ENCODE measurements at regions not wholly inside any gene's neighbourhood (a gene's known extent, or its start where the extent isn't known, plus 50 kb on each side); places are given as distances from the start of the nearest gene placed in this dataset.
"Not testable (repeated sequence)": the region's sequence is repeated elsewhere in the genome, so short reads cannot be mapped to it uniquely, and the experiment has no call there.

DNA sequence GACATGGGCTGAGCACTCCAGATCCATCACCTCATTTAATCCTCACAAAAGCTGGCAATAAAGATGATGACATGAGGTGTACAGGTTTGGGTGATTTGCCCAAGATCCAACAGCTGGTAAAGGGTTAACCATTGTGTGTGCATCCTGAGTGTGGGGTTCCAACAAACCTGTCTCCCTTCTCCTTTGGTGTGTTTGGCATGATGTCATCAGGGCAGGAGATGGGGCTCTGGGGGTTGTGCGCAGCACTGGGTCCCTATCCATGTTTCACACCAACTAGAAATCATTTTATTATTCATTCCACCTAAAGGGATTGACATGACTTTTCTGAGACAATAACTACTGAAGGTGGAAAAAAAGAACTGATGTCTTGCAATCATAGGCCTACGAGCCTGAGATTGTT, 452.5 kb downstream of the SIPA1L2 start:
- Mint-ChIP-seq H3K27me3 (peaks cover 10% of the 10 kb centered on the region), H3K27ac (no peak overlapping the region), H3K9me3 (no peaks in the 10 kb centered on the region), H3K4me3 (no peak overlapping the region), H3K4me1 (ENCODE audit: low read depth) (peaks cover 7% of the 10 kb centered on the region), H3K36me3 (ENCODE audit: low read depth) (no peaks in the 10 kb centered on the region)
- intact Hi-C loops (cut with micrococcal nuclease), result no loop called here

DNA sequence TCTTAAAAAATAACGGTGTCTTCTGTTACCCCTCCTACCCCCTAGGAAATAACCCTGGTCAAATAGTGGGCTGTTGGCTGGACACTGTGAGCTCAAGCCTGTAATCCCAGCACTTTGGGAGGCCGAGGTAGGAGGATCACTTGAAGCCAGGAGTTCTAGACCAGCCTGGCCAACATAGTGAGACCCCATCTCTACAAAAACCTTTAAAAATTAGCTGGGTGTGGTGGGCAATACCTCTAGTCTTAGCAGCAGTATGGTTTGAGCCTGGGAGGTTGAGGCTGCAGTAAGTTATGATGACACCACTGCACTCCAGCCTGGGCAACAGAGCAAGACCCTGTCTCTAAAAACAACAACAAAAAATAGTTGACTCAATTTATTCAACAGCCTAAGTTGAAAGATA, 453.7 kb downstream of the SIPA1L2 start:
- intact Hi-C loops (cut with micrococcal nuclease), result no loop called here
- Mint-ChIP-seq H3K27ac (no peak overlapping the region), H3K4me3 (no peak overlapping the region), H3K4me1 (ENCODE audit: low read depth) (peaks cover 12% of the 10 kb centered on the region), H3K27me3 (peaks cover 11% of the 10 kb centered on the region), H3K36me3 (ENCODE audit: low read depth) (no peaks in the 10 kb centered on the region), H3K9me3 (no peaks in the 10 kb centered on the region)

- Mint-ChIP-seq H3K27me3 (peaks cover 6% of the 10 kb centered on the region), H3K4me1 (ENCODE audit: low read depth) (peaks cover 12% of the 10 kb centered on the region), H3K4me3 (no peak overlapping the region), H3K36me3 (ENCODE audit: low read depth) (no peaks in the 10 kb centered on the region), H3K27ac (no peak overlapping the region), H3K9me3 (no peaks in the 10 kb centered on the region)
- intact Hi-C loops (cut with micrococcal nuclease), result no loop called here
Measured at GRCh38 chr1:232174306-232174705, 455.6 kb downstream of the SIPA1L2 start.

GRCh38 chr1:232172563-232172962, 457.4 kb downstream of the SIPA1L2 start:
- no peaks in the 10 kb centered on the region for H3K36me3 Mint-ChIP-seq (ENCODE audit: low read depth)
- intact Hi-C loops (cut with micrococcal nuclease), result no loop called here
- H3K4me1 Mint-ChIP-seq (ENCODE audit: low read depth), result peaks cover 12% of the 10 kb centered on the region
- H3K4me3 Mint-ChIP-seq, result no peak overlapping the region
- H3K27ac Mint-ChIP-seq, result no peak overlapping the region
- H3K27me3 Mint-ChIP-seq, result peaks cover 5% of the 10 kb centered on the region
- H3K9me3 Mint-ChIP-seq, result no peaks in the 10 kb centered on the region

DNA sequence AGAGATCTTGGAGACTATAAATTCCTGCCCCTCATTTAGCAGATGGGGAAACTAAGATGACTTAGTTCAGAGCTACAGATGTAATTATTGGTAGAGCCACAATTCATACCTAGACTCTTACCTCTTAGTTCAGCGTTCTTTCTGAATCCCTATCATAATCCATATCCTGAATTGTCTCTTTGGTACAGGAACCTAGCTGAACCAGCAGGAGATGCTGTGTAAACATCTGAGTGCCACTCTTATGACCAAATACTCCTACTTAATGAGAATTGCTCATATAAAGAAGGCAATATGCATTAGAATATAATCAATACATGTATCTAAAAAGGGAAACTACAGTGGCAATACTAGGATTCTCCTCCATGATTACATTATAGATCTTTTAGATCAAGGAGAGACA, 459.0 kb downstream of the SIPA1L2 start:
- Mint-ChIP-seq H3K4me1 (ENCODE audit: low read depth) (peaks cover 12% of the 10 kb centered on the region), H3K27ac (no peak overlapping the region), H3K36me3 (ENCODE audit: low read depth) (no peaks in the 10 kb centered on the region), H3K27me3 (peaks cover 5% of the 10 kb centered on the region), H3K4me3 (no peak overlapping the region), H3K9me3 (no peaks in the 10 kb centered on the region)
- intact Hi-C loops (cut with micrococcal nuclease), result no loop called here

DNA sequence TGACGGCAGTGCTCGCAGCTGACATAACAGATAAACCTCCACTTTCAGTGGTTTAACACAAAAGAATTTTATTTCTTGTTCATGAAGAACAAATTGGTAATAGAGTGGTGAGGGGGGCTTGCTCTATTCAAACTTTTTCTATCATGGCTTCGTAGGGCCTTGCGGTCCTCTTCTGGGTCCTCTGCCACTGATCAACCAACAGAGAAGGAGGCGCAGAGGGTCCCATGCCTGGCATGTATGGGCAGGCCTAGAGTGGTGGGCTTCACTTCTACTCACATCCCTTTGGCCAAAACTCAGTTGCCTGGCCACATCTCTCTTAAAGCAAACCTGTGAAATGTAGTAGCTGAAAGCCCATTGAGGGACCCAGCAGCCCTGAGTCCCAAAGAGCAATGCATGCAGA, 460.5 kb downstream of the SIPA1L2 start:
- Mint-ChIP-seq H3K4me3 (no peak overlapping the region), H3K9me3 (no peaks in the 10 kb centered on the region), H3K27ac (no peak overlapping the region), H3K36me3 (ENCODE audit: low read depth) (no peaks in the 10 kb centered on the region), H3K27me3 (peaks cover 2% of the 10 kb centered on the region), H3K4me1 (ENCODE audit: low read depth) (peaks cover 10% of the 10 kb centered on the region)
- intact Hi-C loops (cut with micrococcal nuclease), result no loop called here

- Mint-ChIP-seq H3K27ac (no peak overlapping the region), H3K27me3 (peaks cover 2% of the 10 kb centered on the region), H3K36me3 (ENCODE audit: low read depth) (no peaks in the 10 kb centered on the region), H3K9me3 (no peaks in the 10 kb centered on the region), H3K4me3 (no peak overlapping the region), H3K4me1 (ENCODE audit: low read depth) (peaks cover 5% of the 10 kb centered on the region)
- intact Hi-C loops (cut with micrococcal nuclease), result no loop called here
Measured at GRCh38 chr1:232168508-232168907, 461.4 kb downstream of the SIPA1L2 start.

DNA sequence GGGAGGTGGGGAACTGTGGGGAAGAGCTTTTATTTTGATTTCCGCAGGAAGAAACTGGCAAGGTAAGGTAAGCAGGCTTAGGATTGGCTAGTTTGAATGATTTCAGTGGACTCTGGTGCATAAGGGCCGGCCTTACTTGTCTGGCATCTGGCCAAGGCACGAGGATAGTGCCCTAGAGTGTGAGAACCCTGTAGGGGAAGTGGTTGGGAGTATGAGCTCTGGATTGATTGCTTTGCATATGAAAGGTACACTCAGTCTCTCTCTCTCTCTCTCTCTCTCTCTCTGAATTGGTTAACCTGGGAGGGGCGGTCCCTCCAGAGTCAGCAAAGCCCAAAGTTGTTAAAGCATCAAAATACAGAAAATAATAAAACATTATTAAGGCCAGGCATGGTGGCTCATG, 463.0 kb downstream of the SIPA1L2 start:
- intact Hi-C loops (cut with micrococcal nuclease), result no loop called here

GRCh38 chr1:232164078-232164963, 465.6 kb downstream of the SIPA1L2 start:
- Mint-ChIP-seq H3K4me3 (no peak overlapping the region), H3K9me3 (no peaks in the 10 kb centered on the region), H3K27me3 (no peaks in the 10 kb centered on the region), H3K4me1 (ENCODE audit: low read depth) (no peaks in the 10 kb centered on the region), H3K27ac (no peak overlapping the region), H3K36me3 (ENCODE audit: low read depth) (no peaks in the 10 kb centered on the region)
- intact Hi-C loops (cut with micrococcal nuclease), result no loop called here

More for the DNA sequence above, 463.0 kb downstream of the SIPA1L2 start:
- no peak overlapping the region for H3K4me3 Mint-ChIP-seq
- peaks cover 1% of the 10 kb centered on the region for H3K4me1 Mint-ChIP-seq (ENCODE audit: low read depth)
- H3K9me3 Mint-ChIP-seq, result no peaks in the 10 kb centered on the region
- peaks cover 2% of the 10 kb centered on the region for H3K27me3 Mint-ChIP-seq
- H3K36me3 Mint-ChIP-seq (ENCODE audit: low read depth), result no peaks in the 10 kb centered on the region
- H3K27ac Mint-ChIP-seq, result no peak overlapping the region

DNA sequence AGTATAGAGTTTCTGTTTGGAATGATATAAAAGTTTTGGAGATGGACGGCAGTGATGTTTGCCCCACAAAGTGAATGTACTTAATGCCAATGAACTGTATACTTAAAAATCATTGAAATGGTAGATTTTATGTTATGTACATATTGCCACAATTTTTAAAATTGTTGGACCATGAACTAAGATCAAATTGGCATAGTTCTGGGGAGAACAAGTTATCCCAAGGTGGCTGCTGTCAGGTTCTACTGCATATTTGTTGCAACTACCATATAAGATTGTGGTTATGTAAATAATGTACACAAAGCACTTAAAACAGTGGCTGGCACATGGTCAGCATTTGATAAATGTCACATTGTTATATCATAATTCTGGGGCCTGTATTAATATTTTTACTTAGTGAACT, 466.4 kb downstream of the SIPA1L2 start:
- H3K27me3 Mint-ChIP-seq, result no peaks in the 10 kb centered on the region
- H3K27ac Mint-ChIP-seq, result no peak overlapping the region
- no peaks in the 10 kb centered on the region for H3K4me1 Mint-ChIP-seq (ENCODE audit: low read depth)
- intact Hi-C loops (cut with micrococcal nuclease), result no loop called here
- H3K36me3 Mint-ChIP-seq (ENCODE audit: low read depth), result no peaks in the 10 kb centered on the region
- no peaks in the 10 kb centered on the region for H3K9me3 Mint-ChIP-seq
- H3K4me3 Mint-ChIP-seq, result no peak overlapping the region

DNA sequence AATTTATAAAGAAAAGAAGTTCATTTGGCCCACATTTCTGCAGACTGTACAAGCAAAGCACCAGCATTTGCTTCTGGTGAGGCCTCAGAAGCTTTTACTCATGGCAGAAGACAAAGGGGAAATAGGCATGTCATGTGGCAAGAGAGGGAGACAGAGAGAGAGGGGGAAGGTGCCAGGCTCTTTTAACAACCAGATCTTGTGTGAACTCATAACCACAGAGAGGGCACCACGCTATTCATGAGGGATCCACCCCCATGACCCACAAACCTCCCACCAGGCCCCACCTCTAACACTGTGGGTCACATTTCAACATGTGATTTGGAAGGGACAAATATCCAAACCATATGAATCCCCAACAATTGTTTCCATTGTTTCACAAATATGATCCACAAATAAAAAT, 467.9 kb downstream of the SIPA1L2 start:
- Mint-ChIP-seq H3K9me3 (no peaks in the 10 kb centered on the region), H3K27me3 (no peaks in the 10 kb centered on the region), H3K36me3 (ENCODE audit: low read depth) (no peaks in the 10 kb centered on the region), H3K4me3 (no peak overlapping the region), H3K4me1 (ENCODE audit: low read depth) (no peaks in the 10 kb centered on the region), H3K27ac (no peak overlapping the region)
- intact Hi-C loops (cut with micrococcal nuclease), result no loop called here

GRCh38 chr1:232158558-232158957, 471.4 kb downstream of the SIPA1L2 start:
- H3K27me3 Mint-ChIP-seq; H3K4me3 Mint-ChIP-seq; intact Hi-C loops (cut with micrococcal nuclease); H3K27ac Mint-ChIP-seq; H3K4me1 Mint-ChIP-seq (ENCODE audit: low read depth); H3K36me3 Mint-ChIP-seq (ENCODE audit: low read depth); H3K9me3 Mint-ChIP-seq: not testable (repeated sequence)

GRCh38 chr1:232156070-232156469, 473.9 kb downstream of the SIPA1L2 start:
- intact Hi-C loops (cut with micrococcal nuclease); H3K27ac Mint-ChIP-seq; H3K4me1 Mint-ChIP-seq (ENCODE audit: low read depth); H3K4me3 Mint-ChIP-seq; H3K9me3 Mint-ChIP-seq; H3K27me3 Mint-ChIP-seq; H3K36me3 Mint-ChIP-seq (ENCODE audit: low read depth): not testable (repeated sequence)

DNA sequence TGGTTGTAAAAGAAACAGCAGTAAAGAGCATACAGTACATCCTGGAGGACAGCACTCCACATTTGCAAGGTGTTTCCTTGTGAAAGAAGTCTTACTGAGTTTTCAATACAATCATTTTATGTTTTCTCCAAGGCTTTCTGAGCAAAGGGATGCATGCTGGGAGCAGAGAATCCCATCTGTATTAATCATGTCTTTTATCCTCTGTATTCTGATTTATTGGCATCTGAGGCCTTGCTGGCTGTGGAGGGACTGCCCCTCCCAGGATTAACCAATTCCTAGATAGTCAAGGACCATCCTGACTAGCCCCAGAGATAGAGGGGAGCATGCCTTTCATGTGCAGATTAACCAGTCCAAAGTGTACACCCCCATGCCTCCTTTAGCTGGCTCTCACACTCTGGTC, 476.3 kb downstream of the SIPA1L2 start:
- Mint-ChIP-seq H3K36me3 (ENCODE audit: low read depth) (no peaks in the 10 kb centered on the region), H3K4me1 (ENCODE audit: low read depth) (no peaks in the 10 kb centered on the region), H3K27me3 (peaks cover 3% of the 10 kb centered on the region), H3K27ac (no peak overlapping the region), H3K4me3 (no peak overlapping the region), H3K9me3 (no peaks in the 10 kb centered on the region)
- intact Hi-C loops (cut with micrococcal nuclease), result no loop called here
